OCI-LY7 (cell line): ENCODE measurements at regions not wholly inside any gene's neighbourhood (a gene's known extent, or its start where the extent isn't known, plus 50 kb on each side); places are given as distances from the start of the nearest gene placed in this dataset.

ENCODE experiments used
- BruUV-seq: library from RNA; stranded (reverse); fragments of 400-500 nt; replicated peaks from 2 replicates; lab custom pipeline; 2021; lab: Mats Ljungman, UMichigan
- CTCF ChIA-PET: fragments of 300-600 bp; sonication (Branson Sonifier 250); formaldehyde crosslinking; loops from one replicate; lab custom pipeline; 2022; ENCODE audit warnings: antibody characterized with exemption; ENCODE audit not compliant: unreplicated experiment; lab: Charles Lee
- POLR2A ChIA-PET: fragments of 300-600 bp; sonication (Branson Sonifier 250); formaldehyde crosslinking; loops from one replicate; lab custom pipeline; 2022; ENCODE audit warnings: antibody characterized with exemption; lab: Charles Lee
- DNase-seq: peaks from one replicate; pipeline ENCODE4 v3.0.0-alpha.2; 2015; ENCODE audit warnings: low spot score
- H2AFZ ChIP-seq: fragments of 200-600 bp; sonication (generic), shearing (Covaris generic); 2 replicates; pipeline ENCODE4 v1.6.1; 2014; ENCODE audit warnings: mild to moderate bottlenecking, antibody characterized with exemption, low read length, moderate library complexity
- H3K27ac ChIP-seq: fragments of 200-600 bp; sonication (generic); 2 replicates; pipeline ENCODE4 v1.5.1; 2014; ENCODE audit warnings: mixed run types, low read depth, mild to moderate bottlenecking, moderate library complexity, low read length, inconsistent platforms; ENCODE audit not compliant: poor library complexity, severe bottlenecking
- H3K36me3 ChIP-seq: fragments of 200-600 bp; sonication (generic); 2 replicates; pipeline ENCODE4 v1.6.1; 2014; ENCODE audit warnings: mild to moderate bottlenecking, antibody characterized with exemption, low read length, moderate library complexity, mixed read lengths; ENCODE audit not compliant: insufficient read depth
- H3K4me1 ChIP-seq: fragments of 200-600 bp; sonication (generic); 2 replicates; pipeline ENCODE4 v1.5.1; 2014; ENCODE audit warnings: mild to moderate bottlenecking, low read length; ENCODE audit not compliant: insufficient read depth, poor library complexity, severe bottlenecking
- H3K4me2 ChIP-seq: fragments of 200-600 bp; sonication (generic); 2 replicates; pipeline ENCODE4 v1.6.1; 2014; ENCODE audit warnings: mild to moderate bottlenecking, low read length
- H3K4me3 ChIP-seq: fragments of 200-600 bp; sonication (generic); 2 replicates; pipeline ENCODE4 v1.5.1; 2014; ENCODE audit warnings: mild to moderate bottlenecking, low read depth, low read length; ENCODE audit not compliant: poor library complexity, severe bottlenecking
- H3K79me2 ChIP-seq: fragments of 200-600 bp; sonication (generic); 2 replicates; pipeline ENCODE4 v1.6.1; 2016; ENCODE audit warnings: low read depth, mild to moderate bottlenecking, low read length, moderate library complexity, mixed read lengths; ENCODE audit not compliant: insufficient read depth
- H3K9me2 ChIP-seq: fragments of 200-600 bp; sonication (generic); 2 replicates; pipeline ENCODE4 v1.6.1; 2016; ENCODE audit warnings: mild to moderate bottlenecking, low read length, mixed read lengths; ENCODE audit not compliant: insufficient read depth
- H3K9me3 ChIP-seq: fragments of 200-600 bp; sonication (generic); 2 replicates; pipeline ENCODE4 v1.6.1; 2014; ENCODE audit warnings: mild to moderate bottlenecking, mixed run types, low read length, mixed read lengths
- H4K20me1 ChIP-seq: fragments of 200-600 bp; sonication (generic); 2 replicates; pipeline ENCODE4 v1.6.1; 2014; ENCODE audit warnings: mild to moderate bottlenecking, antibody characterized with exemption, low read length, moderate library complexity, mixed read lengths; ENCODE audit not compliant: insufficient read depth
- EZH2phosphoT487 ChIP-seq: fragments of 200-600 bp; sonication (generic); IDR thresholded peaks from 2 replicates; pipeline ENCODE4 v1.6.1; 2018; ENCODE audit warnings: low read depth, borderline replicate concordance, mild to moderate bottlenecking, mixed run types, antibody characterized with exemption, low read length, moderate library complexity, mixed read lengths
- intact Hi-C: fragments of 100-400 bp; cut with micrococcal nuclease; formaldehyde crosslinking; loops from one replicate; pipeline ENCODE4 v1.10.0; 2022; ENCODE audit not compliant: unreplicated experiment
- TF ChIP-seq, protein P1 (sequence below): fragments of 200-600 bp; sonication (generic); conservative IDR thresholded peaks from 2 replicates; pipeline ENCODE4 v1.5.1; 2014; ENCODE audit warnings: mild to moderate bottlenecking, antibody characterized with exemption, low read length, moderate library complexity, mixed read lengths

DNA sequence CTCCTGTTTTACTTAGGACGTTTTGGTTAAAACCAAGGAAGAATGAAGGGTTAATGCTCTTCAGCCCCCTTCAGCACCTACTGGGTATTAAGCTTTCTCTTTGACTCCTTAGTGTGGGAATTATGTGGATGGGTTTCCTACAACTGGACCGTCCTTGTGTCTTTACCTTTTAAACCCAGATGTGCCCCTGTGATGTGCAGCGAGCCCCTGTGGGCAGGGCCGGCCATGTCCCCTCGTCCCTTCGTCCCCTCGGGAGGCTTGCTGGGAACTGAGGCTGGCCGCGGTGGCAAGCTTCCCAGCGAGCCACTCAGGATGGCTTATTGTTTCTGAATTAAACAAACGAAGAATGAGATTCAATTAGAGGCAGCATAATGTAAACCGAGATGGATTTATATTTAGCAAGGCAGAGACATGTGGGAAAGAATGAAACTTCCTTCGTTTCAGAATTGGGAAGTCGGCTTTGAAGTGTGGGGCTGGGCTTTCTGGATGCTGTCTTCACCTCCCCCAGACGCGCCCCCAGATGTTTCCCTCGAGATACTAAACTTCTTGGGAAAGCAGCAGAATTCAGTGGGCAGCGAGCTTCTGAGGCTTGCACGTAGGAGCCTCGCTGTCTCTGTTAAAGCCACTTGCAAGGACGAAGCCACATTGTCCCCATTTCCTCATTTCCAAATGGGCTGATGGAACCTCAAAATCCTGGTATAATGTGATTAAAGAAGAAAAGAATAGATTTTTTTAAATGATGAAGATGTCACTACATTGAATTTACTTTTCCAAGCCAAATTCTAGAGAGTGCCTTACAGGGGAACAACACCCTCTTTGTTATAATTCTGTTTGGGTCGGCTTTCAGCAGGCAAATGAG lies 146.0 kb downstream of the VAPA start:
- BruUV-seq: no TSS peak

DNA sequence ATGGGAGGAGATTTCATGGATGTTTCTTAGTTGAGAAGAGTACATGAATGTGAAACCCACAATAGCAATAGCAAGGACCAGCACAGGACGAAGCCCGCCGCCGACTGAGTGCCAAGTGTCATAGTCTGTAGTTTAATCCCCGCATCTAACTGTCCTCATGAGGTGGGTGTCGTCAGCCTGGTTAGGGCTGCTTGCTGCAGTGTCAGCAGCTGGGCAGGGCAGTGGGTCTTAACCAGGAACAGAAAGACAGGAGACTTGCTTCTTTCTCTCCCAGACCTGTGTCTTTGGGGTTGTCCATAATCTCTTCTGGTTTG lies 146.6 kb downstream of the VAPA start:
- Histone ChIP-seq H3K9me3 (no peaks in the 10 kb centered on the region), H3K4me1 (no peaks in the 10 kb centered on the region), H3K4me3 (no peak overlapping the region), H3K79me2 (no peaks in the 10 kb centered on the region), H4K20me1 (no peaks in the 10 kb centered on the region), H3K36me3 (no peaks in the 10 kb centered on the region), H3K27ac (no peak overlapping the region), H2AFZ (no peak overlapping the region), H3K9me2 (no peaks in the 10 kb centered on the region), H3K4me2 (no peak overlapping the region)
- intact Hi-C loops: no loop called here
- ChIA-PET POLR2A (no interaction called here), CTCF (no interaction called here)
- TF ChIP-seq EZH2phosphoT487: no peak
- TF ChIP-seq, protein P1, sequence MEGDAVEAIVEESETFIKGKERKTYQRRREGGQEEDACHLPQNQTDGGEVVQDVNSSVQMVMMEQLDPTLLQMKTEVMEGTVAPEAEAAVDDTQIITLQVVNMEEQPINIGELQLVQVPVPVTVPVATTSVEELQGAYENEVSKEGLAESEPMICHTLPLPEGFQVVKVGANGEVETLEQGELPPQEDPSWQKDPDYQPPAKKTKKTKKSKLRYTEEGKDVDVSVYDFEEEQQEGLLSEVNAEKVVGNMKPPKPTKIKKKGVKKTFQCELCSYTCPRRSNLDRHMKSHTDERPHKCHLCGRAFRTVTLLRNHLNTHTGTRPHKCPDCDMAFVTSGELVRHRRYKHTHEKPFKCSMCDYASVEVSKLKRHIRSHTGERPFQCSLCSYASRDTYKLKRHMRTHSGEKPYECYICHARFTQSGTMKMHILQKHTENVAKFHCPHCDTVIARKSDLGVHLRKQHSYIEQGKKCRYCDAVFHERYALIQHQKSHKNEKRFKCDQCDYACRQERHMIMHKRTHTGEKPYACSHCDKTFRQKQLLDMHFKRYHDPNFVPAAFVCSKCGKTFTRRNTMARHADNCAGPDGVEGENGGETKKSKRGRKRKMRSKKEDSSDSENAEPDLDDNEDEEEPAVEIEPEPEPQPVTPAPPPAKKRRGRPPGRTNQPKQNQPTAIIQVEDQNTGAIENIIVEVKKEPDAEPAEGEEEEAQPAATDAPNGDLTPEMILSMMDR: no peak
- DNase-seq: no peak
- BruUV-seq: no TSS peak

More for the DNA sequence above, 146.0 kb downstream of the VAPA start:
- H4K20me1 ChIP-seq: no peaks in the 10 kb centered on the region
- H3K4me2 ChIP-seq: no peak overlapping the region
- DNase-seq: no peak
- H3K4me1 ChIP-seq: no peaks in the 10 kb centered on the region
- intact Hi-C loops: no loop called here
- TF ChIP-seq, protein P1: no peak
- no peak for TF ChIP-seq EZH2phosphoT487
- H3K9me3 ChIP-seq: no peaks in the 10 kb centered on the region
- no peak overlapping the region for H2AFZ ChIP-seq
- no peaks in the 10 kb centered on the region for H3K9me2 ChIP-seq
- POLR2A ChIA-PET: no interaction called here
- H3K4me3 ChIP-seq: no peak overlapping the region
- CTCF ChIA-PET: no interaction called here
- no peak overlapping the region for H3K27ac ChIP-seq
- H3K79me2 ChIP-seq: no peaks in the 10 kb centered on the region
- no peaks in the 10 kb centered on the region for H3K36me3 ChIP-seq

DNA sequence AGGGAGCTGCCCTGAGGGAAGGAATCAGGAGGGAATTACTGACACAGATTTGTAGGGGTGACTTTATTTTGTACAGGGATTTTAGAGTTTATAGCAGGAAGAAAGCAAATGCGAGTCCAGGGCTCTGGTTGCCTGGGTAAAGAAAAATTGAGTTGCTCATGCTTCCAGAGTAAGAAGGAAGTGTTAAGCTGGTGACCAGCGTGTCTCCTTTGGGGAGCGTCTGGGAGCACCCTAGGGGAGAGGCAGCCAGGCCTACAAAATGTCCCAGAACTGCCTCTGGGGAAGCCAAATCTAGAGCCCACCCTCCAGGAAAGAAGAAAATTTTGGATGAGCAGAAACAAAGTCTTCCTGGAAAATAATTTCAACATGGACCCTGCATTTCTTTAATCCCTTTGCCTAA lies 147.0 kb downstream of the VAPA start:
- intact Hi-C loops: no loop called here
- Histone ChIP-seq H3K4me3 (no peak overlapping the region), H3K9me2 (no peaks in the 10 kb centered on the region), H4K20me1 (no peaks in the 10 kb centered on the region), H3K79me2 (no peaks in the 10 kb centered on the region), H3K4me2 (no peak overlapping the region), H3K36me3 (no peaks in the 10 kb centered on the region), H3K4me1 (no peaks in the 10 kb centered on the region), H2AFZ (no peak overlapping the region), H3K9me3 (no peaks in the 10 kb centered on the region), H3K27ac (no peak overlapping the region)
- ChIA-PET CTCF (no interaction called here), POLR2A (no interaction called here)
- DNase-seq: no peak
- no TSS peak for BruUV-seq
- no peak for TF ChIP-seq EZH2phosphoT487
- TF ChIP-seq, protein P1: no peak
